ENCODE measurements at regions not wholly inside any gene's neighbourhood (a gene's known extent, or its start where the extent isn't known, plus 50 kb on each side); places are given as distances from the start of the nearest gene placed in this dataset.

DNA sequence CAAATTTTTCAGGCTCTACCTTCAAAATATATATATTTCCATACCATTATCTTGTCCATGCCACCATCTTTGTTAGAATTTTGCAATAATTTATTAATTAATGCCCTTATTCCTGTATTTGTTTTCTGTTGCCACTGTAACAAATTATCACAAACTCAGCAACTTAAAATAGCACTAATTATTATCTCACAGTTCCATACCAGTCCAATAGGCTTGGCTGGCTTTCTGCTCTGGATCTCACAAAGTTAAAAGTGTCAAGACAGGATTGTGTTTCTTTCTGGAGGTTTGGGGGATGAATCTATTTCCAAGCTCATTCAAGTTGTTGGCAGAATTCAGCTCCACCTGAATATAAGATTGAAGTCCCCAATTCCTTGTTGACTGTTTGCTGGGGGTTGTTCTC, 58.6 kb upstream of the SLC38A4 start:
- in situ Hi-C loops (cut with HindIII; ENCODE audit: low pct_unique_long_range_greater_than_20kb, low sequenced_read_pairs), result no loop called here
- DNase-seq (ENCODE audit: low read depth in 1 of 2, low spot score in 1 of 2), result no peak
- TF ChIP-seq JUND (IDR thresholded peaks at IDR 0.05; ENCODE audit: low read depth), result no peak

DNA sequence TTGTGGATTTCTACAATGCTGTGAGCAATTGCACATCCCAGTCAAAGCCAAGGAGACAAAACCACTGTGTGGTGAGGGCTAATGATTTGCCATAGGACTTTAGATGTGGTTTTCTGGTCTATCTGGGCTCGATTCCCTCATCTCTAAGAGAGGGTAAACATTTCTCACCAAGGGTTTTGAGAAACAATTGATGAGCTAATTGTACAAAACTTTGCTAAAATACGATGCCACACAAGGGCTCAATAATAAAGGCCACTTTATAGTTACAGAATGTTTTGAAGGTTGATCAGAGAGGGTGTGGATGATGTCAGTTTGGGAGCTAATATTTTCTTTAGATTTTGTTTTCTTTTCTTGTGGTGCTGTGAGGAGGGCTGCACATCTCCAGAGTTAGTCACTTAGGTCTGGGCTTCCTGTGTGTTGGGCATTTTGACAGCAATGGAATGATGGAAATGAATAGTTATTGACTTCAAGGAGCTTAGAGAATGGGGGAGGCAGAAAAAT, 60.8 kb upstream of the SLC38A4 start:
- no peak for DNase-seq (ENCODE audit: low read depth in 1 of 2, low spot score in 1 of 2)
- in situ Hi-C loops (cut with HindIII; ENCODE audit: low pct_unique_long_range_greater_than_20kb, low sequenced_read_pairs), result no loop called here

DNA sequence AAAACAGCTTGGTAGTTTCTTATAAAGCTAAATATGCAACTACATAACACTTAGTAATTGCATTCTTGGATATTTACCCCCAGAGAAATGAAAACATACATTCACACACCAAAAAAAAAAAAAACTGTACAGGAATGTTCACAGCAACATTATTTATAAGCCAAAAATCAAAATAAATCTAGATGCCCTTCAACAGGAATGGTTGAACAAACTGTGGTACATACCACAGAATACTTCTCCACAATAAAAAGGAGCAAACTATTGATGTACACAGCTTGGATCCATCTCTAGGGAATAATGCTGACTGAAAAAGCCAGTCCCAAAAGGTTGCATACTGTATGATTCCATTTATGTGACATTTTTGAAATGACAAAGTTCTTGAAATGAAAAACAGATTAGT, 62.1 kb upstream of the SLC38A4 start:
- in situ Hi-C loops (cut with HindIII; ENCODE audit: low pct_unique_long_range_greater_than_20kb, low sequenced_read_pairs), result no loop called here
- TF ChIP-seq JUND (IDR thresholded peaks at IDR 0.05; ENCODE audit: low read depth), result no peak
- no peak for DNase-seq (ENCODE audit: low read depth in 1 of 2, low spot score in 1 of 2)

More for the DNA sequence above, 60.8 kb upstream of the SLC38A4 start:
- no peak for TF ChIP-seq JUND (IDR thresholded peaks at IDR 0.05; ENCODE audit: low read depth)

DNA sequence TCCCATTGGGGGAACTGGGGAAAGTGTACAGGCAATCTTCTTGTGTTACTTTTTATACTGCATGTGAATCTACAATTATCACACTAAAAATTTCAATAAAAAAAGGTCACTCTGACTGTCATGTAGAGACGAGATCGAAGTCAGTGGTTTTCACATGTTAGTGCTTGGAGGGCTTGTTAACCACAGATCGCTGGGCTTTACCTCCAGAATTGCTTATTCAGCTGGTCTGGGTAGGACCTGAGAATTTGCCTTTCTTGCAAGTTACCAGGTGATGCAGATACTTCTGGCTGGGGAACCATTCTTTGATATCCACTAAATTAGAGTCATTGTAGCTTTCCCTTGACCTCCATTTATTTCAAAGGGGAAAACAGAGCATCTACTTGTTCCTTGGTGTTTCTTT, 62.8 kb upstream of the SLC38A4 start:
- no peak for DNase-seq (ENCODE audit: low read depth in 1 of 2, low spot score in 1 of 2)
- TF ChIP-seq JUND (IDR thresholded peaks at IDR 0.05; ENCODE audit: low read depth), result no peak
- in situ Hi-C loops (cut with HindIII; ENCODE audit: low pct_unique_long_range_greater_than_20kb, low sequenced_read_pairs), result no loop called here

DNA sequence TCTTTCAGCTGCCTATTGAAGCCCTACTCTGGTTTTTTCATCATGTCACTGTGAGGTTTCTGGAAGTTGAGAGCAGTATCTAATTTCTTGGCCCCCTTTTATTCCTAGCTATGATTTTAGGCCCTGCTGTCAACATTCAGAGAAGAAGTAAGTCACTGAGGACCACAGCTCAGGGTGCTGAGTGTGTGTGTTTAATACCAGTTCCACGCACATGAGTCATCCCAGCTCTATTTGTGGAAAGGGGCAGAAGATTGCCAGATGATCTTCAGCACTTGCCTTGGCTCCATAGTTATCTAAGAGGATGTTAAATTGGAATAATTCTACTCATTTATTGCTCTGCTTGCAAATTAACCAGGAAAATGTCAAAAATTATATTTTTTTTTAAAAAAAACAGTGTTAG, 65.5 kb upstream of the SLC38A4 start:
- no peak for TF ChIP-seq JUND (IDR thresholded peaks at IDR 0.05; ENCODE audit: low read depth)
- in situ Hi-C loops (cut with HindIII; ENCODE audit: low pct_unique_long_range_greater_than_20kb, low sequenced_read_pairs), result no loop called here
- DNase-seq (ENCODE audit: low read depth in 1 of 2, low spot score in 1 of 2), result no peak

DNA sequence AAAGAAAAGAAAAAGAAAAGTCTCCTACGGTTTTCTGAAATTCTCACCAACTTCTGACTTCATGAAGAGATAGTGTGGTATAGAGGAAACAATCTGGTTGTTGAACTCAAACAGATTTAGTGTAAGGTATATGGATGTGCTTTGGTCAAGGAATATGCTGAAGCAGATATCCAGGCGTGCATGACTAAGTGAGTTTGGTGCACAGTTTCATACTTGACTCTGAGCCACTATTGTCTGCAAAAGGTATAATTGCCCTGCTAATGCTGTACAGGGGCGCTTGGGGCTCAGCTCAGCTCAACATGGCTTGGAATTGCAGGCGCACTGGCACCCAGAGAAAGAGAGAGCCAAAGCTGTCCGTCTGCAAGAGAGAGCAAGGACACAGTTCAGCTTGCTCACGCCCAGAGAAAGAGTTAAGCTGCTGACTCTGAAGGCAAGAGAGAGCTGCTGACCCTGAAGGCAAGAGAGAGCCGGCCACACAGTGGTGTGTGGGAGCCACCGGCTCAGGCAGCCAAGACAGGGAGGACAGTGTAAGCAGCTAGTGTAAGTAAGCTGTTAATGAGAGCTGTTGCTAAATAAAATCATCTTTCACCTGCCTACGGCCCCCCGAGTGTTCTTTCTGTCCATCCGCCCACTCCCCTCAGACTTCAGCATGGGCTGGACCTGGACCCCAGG, 66.4 kb upstream of the SLC38A4 start:
- no peak for TF ChIP-seq JUND (IDR thresholded peaks at IDR 0.05; ENCODE audit: low read depth)
- no peak for DNase-seq (ENCODE audit: low read depth in 1 of 2, low spot score in 1 of 2)
- in situ Hi-C loops (cut with HindIII; ENCODE audit: low pct_unique_long_range_greater_than_20kb, low sequenced_read_pairs), result no loop called here

DNA sequence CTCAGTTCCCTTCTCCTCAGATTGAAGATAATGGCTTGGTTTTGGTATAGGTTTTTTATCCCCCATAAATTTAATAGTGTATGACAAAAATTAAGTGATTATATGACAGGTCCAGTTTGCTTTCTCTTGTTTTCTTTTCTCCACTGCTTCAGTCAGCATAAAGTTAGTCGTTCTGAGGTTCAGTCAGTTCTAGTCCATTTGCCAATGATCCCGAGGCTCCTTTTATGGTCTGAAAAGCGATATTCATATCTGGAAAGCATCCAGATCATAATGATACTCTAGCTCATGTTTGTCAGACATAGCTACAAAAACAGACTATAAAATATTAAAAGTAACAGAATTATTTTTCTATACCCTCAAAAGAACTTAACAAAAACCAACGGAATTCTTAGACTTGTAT, 67.1 kb upstream of the SLC38A4 start:
- DNase-seq (ENCODE audit: low read depth in 1 of 2, low spot score in 1 of 2), result no peak
- TF ChIP-seq JUND (IDR thresholded peaks at IDR 0.05; ENCODE audit: low read depth), result no peak
- in situ Hi-C loops (cut with HindIII; ENCODE audit: low pct_unique_long_range_greater_than_20kb, low sequenced_read_pairs), result no loop called here

DNA sequence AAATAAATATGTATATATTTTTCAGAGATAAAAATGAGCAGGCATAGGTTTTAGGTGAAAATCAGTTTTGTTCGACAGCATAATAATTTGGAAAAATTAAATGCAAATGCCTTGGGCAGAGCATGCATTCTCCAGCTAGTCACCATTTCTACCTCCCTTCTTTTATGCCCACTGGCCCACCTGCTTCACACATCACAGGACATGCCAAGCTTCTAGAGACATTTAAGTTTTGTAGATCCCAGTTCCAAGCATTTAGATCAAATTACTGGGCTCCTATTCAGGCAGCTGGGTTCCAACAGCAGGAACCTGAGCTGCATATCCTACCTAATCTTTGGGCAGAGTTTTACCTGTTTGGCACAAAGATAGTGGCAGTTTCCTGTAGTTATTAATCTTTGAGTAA, 67.6 kb upstream of the SLC38A4 start:
- DNase-seq (ENCODE audit: low read depth in 1 of 2, low spot score in 1 of 2), result no peak
- TF ChIP-seq JUND (IDR thresholded peaks at IDR 0.05; ENCODE audit: low read depth), result no peak
- in situ Hi-C loops (cut with HindIII; ENCODE audit: low pct_unique_long_range_greater_than_20kb, low sequenced_read_pairs), result no loop called here

DNA sequence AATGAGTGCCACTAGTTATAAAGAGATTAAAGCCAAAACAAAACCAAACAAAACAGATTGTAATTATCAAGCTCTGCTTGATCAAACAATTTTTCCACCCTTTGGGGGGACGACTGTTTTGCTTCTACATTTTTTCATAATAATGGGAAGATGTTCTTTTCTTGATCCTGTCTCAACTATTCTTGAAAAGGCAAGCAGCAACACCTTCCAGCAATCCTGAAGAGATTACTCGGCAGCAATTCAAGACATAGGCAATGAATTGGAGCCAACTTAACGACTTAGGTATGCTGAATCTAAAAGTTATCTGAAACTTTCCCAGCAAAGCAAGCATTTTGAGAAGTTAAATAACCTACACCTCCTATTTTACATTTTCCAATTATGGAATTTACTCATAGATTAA, 69.9 kb upstream of the SLC38A4 start:
- TF ChIP-seq JUND (IDR thresholded peaks at IDR 0.05; ENCODE audit: low read depth), result no peak
- in situ Hi-C loops (cut with HindIII; ENCODE audit: low pct_unique_long_range_greater_than_20kb, low sequenced_read_pairs), result no loop called here
- no peak for DNase-seq (ENCODE audit: low read depth in 1 of 2, low spot score in 1 of 2)

DNA sequence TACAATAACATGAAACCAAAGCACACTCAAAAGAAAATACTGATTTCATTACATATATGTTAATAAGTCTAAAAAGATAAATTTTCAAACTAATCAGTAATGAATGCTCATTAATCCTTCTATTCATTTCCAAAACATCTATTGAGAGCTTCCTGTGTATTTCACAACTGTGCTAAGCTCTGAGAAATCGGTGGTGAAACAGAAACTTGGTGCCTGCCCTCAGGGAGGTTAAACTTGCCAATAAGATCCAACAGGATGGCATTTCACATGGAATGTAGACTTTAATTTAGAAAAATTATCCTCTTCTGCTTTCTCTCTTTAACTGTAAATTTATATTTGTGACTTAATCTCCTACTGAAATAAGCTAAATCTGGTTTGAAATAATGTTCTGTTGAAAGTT, 70.9 kb upstream of the SLC38A4 start:
- in situ Hi-C loops (cut with HindIII; ENCODE audit: low pct_unique_long_range_greater_than_20kb, low sequenced_read_pairs), result no loop called here
- DNase-seq (ENCODE audit: low read depth in 1 of 2, low spot score in 1 of 2), result no peak
- no peak for TF ChIP-seq JUND (IDR thresholded peaks at IDR 0.05; ENCODE audit: low read depth)

DNA sequence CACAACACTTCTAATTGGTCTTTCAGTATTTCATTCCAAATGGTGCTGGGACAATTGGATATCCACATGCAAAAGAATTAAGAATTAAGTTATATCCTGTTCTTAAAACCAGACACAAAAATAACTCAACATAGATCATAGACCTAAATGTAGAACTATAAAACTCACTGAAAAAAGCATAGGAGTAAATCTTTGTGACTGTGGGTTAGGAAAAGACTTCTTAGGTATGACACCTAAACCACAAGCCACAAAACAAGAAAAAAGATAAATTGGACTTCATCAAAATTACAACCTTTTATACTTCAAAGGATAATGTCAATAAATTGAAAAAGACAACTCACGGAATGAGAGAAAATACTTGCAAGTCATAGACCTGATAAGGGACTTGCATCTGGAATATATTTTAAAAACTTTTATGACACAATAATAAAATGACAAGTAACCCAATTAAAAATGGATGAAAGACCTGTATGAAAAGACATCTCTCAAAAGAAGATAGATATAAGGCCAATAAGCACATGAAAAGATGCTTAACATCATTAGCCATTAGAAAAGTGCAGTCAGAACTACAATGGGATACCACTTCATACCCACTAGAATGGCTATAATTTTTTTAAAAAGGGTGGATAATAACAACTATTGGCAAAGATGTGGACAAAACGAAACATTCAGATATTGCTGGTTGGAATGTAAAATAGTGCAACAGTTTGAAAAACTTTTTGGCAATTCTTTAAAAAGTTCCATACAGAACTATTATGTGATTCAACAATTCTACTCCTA, 72.5 kb upstream of the SLC38A4 start:
- no peak for DNase-seq (ENCODE audit: low read depth in 1 of 2, low spot score in 1 of 2)
- TF ChIP-seq JUND (IDR thresholded peaks at IDR 0.05; ENCODE audit: low read depth), result no peak
- in situ Hi-C loops (cut with HindIII; ENCODE audit: low pct_unique_long_range_greater_than_20kb, low sequenced_read_pairs), result no loop called here

DNA sequence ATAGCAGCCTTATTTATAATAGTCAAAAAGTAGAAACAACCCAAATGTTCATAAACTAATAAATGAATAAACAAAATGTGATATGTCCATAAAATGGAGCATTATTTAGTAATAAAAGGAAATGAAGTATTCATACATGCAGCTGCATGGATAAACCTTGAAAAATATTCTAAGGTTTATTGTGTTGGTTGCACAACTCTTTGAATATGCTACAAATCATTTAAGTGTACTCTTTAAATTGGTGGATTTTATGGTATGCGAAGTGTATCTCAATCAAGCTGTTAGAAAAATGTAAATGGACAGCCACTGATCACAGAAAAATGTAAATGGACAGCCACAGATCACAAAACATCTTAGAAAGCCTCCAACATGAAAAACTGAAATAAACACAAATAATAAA, 73.2 kb upstream of the SLC38A4 start:
- no peak for DNase-seq (ENCODE audit: low read depth in 1 of 2, low spot score in 1 of 2)
- no peak for TF ChIP-seq JUND (IDR thresholded peaks at IDR 0.05; ENCODE audit: low read depth)
- in situ Hi-C loops (cut with HindIII; ENCODE audit: low pct_unique_long_range_greater_than_20kb, low sequenced_read_pairs), result no loop called here

DNA sequence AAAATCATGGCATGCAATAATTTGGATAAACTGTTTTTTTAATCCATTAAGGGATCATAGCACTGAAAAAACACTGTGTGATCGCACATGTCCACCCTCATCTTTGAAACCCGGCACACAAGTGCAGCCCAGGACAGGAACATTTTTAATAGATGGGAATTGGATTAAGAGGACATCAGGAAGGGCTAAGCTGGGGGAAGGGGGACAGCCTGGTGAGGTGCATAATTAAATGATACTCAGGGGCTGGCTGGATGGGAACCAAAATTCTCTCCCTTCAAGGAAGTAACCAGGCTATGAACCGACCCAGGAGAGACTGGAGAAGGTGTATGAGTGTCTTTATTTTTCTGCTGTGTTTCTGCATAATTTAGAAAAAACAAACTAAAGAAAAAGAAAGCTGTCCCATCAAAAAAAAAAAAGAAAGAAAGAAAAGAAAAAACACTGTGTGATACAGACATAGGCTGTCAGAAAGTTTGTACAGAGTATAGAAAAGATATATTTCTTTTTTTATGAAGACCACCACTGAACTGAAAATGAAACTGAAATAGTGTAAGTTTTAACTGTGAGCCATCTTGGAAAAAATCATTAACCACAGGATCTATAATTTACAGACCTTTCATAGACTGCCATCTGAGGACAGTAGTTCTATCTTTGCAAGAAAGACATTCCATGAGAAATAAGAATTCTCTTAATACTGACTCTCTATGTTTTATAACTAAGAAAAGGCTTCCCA, 75.1 kb upstream of the SLC38A4 start:
- no peak for DNase-seq (ENCODE audit: low read depth in 1 of 2, low spot score in 1 of 2)
- TF ChIP-seq JUND (IDR thresholded peaks at IDR 0.05; ENCODE audit: low read depth), result no peak
- in situ Hi-C loops (cut with HindIII; ENCODE audit: low pct_unique_long_range_greater_than_20kb, low sequenced_read_pairs), result no loop called here

Data from T47D (cell line).